ENCODE measurements at regions not wholly inside any gene's neighbourhood (a gene's known extent, or its start where the extent isn't known, plus 50 kb on each side); places are given as distances from the start of the nearest gene placed in this dataset.
"Not testable (repeated sequence)": the region's sequence is repeated elsewhere in the genome, so short reads cannot be mapped to it uniquely, and the experiment has no call there.

DNA sequence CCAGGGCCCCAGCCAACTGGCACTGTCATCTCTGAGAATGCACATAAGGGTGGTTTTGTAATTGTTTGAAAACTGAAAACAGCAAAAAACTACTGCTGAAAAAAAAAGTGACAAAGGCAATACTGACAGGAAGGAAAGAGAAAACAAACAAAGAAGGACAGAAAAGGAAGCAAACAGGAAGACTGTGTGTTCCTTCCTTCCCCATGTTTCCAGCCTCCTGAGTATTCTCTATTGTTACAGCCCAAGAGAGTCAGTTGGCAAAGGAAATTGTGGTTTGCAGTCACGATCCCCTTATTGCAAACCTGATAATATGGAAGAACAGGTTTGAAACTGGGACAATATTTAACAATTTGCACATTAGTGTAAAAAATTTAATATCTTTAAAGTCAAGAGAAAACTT, 1177.6 kb downstream of the PLA2G4A start:
- no peak for DNase-seq (ENCODE audit: low read depth)
- no peak overlapping the region for H3K4me3 ChIP-seq (ENCODE audit: low read depth, low read length)

DNA sequence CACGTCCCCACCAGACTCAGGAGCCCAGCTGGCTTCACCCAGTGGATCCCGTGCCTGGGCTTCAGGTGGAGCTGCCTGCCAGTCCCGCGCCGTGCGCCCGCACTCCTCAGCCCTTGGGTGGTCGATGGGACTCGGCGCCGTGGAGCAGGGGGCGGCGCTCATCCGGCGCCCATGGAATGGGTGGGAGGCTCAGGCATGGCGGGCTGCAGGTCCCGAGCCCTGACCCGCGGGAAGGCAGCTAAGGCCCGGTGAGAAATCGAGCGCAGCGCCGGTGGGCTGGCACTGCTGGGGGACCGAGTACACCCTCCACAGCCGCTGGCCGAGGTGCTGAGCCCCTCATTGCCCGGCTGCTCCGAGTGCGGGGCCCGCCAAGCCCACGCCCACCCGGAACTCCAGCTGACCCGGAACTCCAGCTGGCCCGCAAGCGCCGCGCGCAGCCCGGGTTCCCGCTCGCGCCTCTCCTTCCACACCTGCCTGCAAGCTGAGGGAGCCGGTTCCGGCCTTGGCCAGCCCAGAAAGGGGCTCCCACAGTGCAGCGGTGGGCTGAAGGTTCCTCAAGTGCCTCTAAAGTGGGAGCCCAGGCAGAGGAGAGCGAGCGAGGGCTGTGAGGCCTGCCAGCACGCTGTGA, 1184.6 kb downstream of the PLA2G4A start:
- DNase-seq (ENCODE audit: low read depth); H3K4me3 ChIP-seq (ENCODE audit: low read depth, low read length): not testable (repeated sequence)

DNA sequence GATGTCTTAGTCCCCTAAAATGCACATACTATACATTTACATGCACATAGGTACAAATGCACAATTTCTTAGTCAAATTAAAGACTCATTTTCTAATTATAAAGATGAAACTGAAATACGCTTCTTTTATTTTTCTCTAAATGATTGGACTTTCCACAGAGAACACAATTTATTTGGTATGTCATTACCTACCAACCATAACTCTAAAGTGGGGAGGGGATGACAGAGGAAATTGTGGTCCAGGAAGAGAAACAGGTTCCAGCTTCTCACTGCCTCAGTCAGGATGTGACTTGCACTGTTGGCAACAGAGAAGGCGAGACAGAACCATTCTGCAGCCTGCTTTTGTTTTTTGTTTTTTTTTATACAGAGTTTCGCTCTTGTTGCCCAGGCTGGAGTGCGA, 1189.2 kb downstream of the PLA2G4A start:
- no peak overlapping the region for H3K4me3 ChIP-seq (ENCODE audit: low read depth, low read length)
- DNase-seq (ENCODE audit: low read depth) = no peak

DNA sequence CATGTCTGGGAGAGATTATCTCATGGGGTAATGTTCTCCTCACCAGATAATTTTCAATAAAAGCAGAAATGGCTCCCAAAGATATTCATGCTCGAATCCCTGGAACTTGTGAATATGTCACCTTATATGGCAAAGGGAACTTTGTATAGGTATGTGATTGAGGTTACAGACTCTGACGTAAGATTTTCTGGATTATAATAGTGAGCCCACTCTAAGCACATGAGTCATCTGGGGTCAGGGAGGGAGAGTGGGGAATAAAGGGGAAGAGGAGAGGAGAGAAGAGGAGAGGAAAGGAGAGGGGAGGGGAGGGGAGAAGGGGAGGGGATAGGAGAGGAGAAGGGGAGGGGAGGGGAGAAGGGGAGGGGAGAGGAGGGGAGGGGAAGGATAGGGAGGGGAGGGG, 1193.9 kb downstream of the PLA2G4A start:
- no peak overlapping the region for H3K4me3 ChIP-seq (ENCODE audit: low read depth, low read length)
- no peak for DNase-seq (ENCODE audit: low read depth)

DNA sequence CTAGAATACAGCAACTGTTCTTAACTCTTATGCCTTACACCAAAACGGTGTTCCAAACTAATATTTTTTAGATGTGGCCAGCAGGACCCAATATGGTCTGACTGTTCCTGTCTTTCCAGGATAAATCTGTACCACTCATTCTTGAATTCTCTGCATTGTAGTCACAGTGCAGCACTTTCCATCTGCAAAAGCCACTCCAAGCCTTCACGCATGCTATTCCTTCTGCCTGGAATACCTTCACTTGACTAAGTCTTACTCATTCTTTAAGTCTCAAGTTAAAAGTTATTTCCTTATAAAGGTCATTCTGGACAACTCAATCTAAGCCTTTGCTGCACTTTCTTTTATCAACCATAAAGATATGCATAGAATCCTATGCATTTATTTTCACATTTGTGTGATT, 1194.5 kb downstream of the PLA2G4A start:
- H3K4me3 ChIP-seq (ENCODE audit: low read depth, low read length) = no peak overlapping the region
- DNase-seq (ENCODE audit: low read depth) = no peak

DNA sequence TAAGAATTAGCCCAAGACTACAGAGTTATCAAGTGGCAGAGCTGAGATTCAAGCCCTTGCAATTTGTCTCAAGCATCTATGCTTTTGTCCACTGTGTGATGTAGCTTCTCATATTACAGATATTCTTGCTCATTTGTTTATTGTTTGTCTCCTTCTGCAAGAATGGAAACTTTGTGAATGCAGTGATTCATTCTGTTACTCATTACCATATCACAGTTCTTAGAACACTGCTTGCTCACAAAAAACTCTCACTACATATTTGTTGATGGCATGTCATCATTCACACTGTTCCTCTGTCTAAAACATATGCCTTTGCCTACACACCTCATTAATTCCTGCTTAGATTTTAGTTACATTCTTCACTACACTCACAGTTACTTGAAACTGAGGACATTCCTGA, 1198.9 kb downstream of the PLA2G4A start:
- H3K4me3 ChIP-seq (ENCODE audit: low read depth, low read length) = no peak overlapping the region
- DNase-seq (ENCODE audit: low read depth) = peak; percentile 65

DNA sequence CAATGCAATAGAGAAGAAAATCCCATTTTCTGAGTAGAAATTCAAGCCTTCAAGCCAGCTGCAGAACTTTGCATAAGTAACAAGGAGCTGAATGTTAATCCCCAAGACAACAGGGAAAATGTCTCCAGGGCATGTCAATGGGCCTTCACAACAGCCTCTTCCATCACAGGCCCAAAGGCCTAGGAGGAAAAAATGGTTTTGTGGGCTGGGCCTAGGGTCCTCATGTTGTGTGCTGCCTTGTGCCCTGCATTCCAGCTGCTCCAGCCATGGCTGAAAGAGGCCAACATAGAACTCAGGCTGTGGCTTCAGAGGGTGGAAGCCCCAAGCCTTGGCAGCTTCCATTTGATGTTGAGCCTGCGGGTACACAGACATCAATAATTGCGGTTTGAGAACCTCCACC, 1208.8 kb downstream of the PLA2G4A start:
- not testable (repeated sequence) for DNase-seq (ENCODE audit: low read depth)

DNA sequence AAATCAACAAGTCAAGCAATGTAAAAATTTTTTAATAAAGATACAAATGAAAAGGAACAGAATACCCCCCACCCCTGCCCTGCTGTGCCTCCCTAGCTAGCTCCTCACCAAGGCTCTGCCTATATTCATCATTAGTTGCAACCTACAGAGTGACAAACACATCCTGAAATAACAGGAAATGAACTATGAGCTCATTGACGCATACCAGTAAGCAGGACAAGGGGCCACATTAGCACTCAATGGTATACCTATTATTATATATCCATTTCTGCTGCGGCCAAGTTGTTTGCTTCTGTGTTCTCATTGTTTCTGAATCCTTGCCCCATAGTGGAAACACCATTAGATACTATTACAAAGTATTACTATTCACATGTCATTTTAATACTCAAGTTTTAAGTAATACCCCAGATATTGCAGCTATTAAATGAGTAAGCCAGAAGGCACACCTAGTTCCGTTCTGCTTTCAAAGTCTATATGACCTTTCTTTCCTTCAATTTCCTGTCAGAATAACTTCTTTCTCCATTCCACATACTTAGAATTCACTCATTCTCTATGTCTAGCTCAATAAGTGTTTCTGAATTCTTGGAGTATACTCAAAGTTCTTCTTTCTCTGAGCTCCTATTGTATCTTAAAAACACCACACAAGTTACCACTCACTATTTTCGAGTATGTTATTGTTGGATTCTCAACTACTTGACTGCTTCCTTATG, 1214.9 kb downstream of the PLA2G4A start:
- no peak for DNase-seq (ENCODE audit: low read depth)
- no peak overlapping the region for H3K4me3 ChIP-seq (ENCODE audit: low read depth, low read length)

More for the DNA sequence above, 1208.8 kb downstream of the PLA2G4A start:
- not testable (repeated sequence) for H3K4me3 ChIP-seq (ENCODE audit: low read depth, low read length)

DNA sequence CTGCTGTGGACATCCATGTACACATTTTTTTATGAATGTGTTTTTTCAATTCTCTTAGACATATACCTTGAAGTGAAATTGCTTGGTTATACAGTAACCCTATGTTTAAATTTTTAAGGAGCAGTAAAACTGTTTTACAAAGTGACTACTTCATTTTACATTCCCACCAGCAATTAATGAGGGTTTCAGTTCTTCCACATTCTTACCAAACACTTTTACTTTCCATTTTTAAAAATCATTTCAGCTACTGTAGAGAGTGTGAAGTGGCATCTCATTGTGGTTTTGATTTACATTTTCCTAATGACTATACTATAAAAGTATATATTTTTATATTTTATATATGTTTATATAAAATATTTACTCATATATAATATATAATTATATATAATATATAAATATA, 1221.5 kb downstream of the PLA2G4A start:
- no peak for DNase-seq (ENCODE audit: low read depth)
- no peak overlapping the region for H3K4me3 ChIP-seq (ENCODE audit: low read depth, low read length)

DNA sequence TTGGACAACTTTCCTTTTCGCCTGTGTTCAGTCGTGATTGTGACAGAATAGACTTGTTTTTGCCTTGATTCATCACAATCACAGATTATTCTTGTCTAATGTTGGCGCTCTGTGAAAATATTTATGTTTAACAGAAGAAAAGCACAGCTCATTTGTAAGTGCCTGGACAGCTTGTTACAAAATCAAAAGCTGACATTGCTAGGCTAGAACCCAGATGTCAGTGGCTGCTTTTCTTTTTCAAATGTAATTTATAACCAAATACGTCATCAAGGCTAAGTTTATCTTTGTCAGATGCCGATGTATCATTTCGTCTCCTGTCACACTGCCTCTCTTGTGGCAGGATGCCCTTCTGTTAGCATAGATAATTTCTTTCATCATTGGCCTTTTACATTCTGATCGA, 1227.3 kb downstream of the PLA2G4A start:
- DNase-seq (ENCODE audit: low read depth) = no peak
- H3K4me3 ChIP-seq (ENCODE audit: low read depth, low read length) = no peak overlapping the region

DNA sequence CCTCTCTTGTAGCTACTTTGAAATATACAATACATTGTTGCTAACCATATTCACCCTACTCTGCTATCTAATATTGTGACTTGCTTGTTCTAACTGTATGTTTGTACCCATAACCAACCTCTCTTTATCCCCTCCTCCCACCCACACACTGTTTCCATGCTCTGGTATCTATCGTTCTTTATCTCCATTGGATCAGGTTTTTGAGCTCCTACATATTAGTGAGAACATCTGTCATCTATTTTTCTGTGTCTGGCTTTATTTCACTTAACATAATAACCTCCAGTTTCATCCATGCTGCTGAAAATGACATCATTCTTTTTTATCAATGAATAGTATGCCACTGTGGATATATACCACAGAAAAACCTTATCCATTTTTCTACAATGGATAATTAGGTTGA, 1230.1 kb downstream of the PLA2G4A start:
- no peak overlapping the region for H3K4me3 ChIP-seq (ENCODE audit: low read depth, low read length)
- no peak for DNase-seq (ENCODE audit: low read depth)

DNA sequence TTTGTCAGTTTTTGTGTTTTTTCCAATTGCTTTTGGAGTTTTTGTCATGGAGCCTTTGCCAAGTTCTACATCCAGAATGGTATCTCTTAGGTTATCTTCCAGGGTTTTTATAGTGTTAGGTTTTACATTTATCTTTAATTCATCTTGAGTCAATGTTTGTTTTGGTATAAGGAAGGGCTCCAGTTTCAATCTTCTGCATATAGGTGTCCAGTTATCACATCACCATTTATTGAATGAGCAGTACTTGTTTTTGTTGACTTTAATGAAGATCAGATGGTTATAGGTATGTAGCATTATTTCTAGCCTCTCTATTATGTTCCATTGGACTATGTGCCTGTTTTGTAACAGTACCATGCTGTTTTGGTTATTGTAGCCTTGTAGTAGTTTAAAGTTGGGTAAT, 1233.1 kb downstream of the PLA2G4A start:
- no peak for DNase-seq (ENCODE audit: low read depth)
- H3K4me3 ChIP-seq (ENCODE audit: low read depth, low read length) = no peak overlapping the region

DNA sequence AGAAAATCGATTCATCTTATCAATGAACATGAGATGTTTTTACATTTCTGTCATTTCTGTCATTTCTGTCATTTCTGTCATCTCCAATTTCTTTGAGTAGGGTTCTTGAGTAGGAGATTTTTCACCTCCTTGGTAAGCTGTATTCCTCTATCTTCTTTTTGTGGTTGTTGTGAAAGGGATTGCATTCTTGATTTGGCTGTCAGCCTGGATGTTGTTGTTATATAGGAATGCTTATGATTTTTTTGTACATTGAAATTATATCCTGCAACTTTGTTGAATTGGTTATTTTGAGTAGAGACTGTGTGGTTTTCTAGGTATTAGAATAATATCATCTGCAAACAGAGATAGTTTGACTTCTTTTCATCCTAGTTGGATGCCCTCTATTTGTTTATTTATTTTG, 1233.7 kb downstream of the PLA2G4A start:
- DNase-seq (ENCODE audit: low read depth) = no peak
- H3K4me3 ChIP-seq (ENCODE audit: low read depth, low read length) = no peak overlapping the region

DNA sequence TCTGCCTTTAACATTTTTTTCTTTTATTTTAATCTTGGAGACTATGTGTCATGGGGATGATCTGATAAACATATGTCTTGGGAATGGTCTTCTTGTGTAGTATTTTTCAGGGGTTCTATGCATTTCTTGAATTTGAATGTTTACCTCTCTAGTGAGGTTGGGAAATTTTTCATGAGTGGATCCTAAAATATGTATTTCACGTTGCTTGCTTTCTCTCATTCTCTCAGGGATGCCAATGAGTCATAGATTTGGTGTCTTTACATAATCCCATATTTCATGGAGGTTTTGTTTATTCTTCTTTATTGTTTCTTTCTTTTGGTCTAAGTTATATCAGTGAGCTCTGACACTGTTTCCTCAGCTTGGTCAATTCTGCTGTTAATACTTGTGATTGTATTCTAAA, 1237.2 kb downstream of the PLA2G4A start:
- no peak for DNase-seq (ENCODE audit: low read depth)

DNA sequence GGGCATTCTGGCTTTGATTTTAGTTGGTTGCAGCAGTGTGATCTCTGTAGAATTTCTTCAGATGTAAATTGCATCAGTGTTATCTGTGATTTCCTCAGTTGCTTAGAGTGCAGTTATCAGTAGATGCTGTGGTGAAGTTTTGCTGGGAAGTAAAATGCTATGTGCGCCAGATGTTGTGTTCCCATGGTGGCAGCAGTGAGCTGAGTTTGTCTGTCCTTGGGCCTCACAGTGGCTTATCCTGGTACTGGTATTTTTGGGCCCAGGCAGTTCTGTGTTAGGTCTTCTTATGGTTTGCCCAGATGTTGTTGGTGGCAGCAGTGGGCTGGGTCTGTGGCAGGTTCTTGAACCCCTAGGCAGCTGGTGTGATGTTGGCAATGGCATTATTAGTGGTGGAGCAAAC, 1242.1 kb downstream of the PLA2G4A start:
- no peak overlapping the region for H3K4me3 ChIP-seq (ENCODE audit: low read depth, low read length)
- no peak for DNase-seq (ENCODE audit: low read depth)

More for the DNA sequence above, 1237.2 kb downstream of the PLA2G4A start:
- H3K4me3 ChIP-seq (ENCODE audit: low read depth, low read length) = no peak overlapping the region

DNA sequence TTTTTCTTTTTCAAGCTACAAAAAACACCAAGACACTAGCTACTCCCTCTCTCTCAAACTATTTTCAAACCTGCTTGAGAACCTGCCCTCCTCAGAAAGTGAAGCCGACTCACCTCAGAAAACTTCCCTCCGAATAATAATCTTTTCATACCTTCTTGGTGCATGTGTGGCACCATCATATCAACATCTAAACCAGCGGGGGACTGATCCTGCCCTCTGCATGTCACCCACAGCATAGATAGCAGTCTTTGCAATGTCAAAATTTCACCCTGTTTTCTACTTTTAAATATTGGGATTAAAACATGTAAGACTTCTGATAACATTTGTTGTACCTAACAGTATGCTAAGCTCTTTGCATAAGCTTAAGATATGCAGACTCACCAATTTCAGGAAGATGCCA, 1260.3 kb downstream of the PLA2G4A start:
- no peak for DNase-seq (ENCODE audit: low read depth)
- H3K4me3 ChIP-seq (ENCODE audit: low read depth, low read length) = no peak overlapping the region

DNA sequence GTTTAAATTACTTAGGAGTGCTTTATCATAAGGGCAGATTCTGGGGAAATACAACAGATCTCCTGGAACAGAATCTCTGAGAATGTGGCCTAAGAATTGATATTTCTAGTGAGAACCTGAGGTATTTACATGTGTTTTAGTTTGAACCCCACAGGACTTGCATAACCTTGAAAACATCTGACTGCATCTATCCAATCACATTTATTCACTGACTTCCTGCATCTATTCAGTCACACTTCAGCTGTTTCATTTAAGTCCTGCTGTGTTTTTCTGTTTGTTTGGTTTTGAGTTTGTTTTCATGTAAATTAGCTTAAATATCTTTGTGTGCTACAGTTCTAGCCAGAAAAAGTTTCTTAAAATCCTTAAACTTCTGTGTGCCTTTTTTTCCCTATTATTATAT, 1260.7 kb downstream of the PLA2G4A start:
- H3K4me3 ChIP-seq (ENCODE audit: low read depth, low read length) = no peak overlapping the region
- DNase-seq (ENCODE audit: low read depth) = no peak

DNA sequence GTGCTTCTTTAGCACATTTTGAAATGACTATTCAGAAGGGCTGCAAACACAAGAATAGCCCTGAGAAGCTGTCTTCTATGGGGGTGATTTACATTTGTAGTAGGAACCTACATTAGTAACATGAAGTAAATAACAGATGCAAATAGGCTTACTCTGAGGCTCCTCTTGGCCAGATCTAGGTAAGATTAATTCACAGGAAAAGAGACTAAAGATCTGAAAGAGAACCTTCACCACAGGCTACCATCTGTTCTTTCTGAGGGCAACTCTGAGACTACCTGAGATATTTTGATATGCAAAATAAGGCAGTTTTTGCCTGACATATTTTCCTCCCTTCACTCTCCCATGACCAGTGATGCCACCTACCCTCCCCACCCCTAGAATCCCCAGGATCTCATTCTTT, 1267.8 kb downstream of the PLA2G4A start:
- no peak for DNase-seq (ENCODE audit: low read depth)
- H3K4me3 ChIP-seq (ENCODE audit: low read depth, low read length) = no peak overlapping the region

DNA sequence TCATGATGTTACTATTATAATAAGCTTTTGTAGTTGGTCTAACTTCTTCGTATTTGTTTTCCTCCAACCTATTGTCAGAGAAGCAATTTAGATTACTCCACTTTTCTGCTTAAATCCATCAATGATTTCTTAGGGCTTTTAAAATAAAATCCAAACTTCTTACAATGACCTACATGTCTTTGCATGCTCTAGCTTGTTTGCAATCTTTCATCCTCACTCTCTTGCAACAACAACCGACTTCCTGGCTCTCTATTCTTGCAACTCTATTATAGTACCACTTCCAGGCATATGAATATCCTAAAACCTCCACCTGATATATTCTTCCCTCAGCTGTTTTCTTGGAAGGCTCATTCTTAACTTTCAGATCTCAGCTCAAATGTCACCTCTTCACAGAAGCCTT, 1288.7 kb downstream of the PLA2G4A start:
- DNase-seq (ENCODE audit: low read depth) = no peak
- H3K4me3 ChIP-seq (ENCODE audit: low read depth, low read length) = no peak overlapping the region

DNA sequence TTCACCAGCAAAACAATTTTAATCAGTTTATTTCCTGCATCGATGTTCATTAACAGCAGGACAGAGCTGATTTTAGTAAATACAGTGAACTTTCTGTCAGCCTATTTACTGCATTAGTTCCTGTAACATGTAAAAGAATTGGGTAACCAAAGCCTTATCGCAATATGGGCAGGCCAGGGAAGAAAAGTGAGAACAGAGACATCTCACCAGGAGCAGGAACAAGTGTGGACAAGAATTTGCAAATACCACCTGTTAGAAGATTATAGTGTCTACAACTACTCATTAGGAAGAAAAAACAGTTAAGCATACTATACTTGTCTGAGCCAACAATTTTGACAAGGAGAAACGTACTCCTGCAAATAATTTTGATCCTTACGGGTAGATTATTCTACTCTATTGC, 1293.9 kb downstream of the PLA2G4A start:
- no peak for DNase-seq (ENCODE audit: low read depth)
- no peak overlapping the region for H3K4me3 ChIP-seq (ENCODE audit: low read depth, low read length)

DNA sequence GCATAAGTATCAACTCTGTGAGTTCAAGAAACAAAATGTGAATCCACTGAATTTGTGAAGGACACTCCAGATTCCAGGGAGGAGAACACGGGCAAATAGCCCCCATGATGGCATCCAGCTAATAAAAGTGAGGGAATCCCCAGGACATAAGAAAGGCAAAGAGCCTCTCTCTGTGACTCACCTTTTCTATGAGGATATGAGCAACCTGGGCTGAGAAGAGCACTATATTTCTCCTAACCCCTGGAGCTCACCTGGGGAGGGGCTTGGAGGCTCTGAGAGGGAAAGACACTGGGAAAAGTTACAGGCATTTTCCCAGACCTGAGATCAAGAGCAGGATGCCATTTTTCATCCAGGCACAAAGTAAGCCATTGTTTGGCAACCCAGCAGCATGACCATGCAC, 1298.8 kb downstream of the PLA2G4A start:
- DNase-seq (ENCODE audit: low read depth) = no peak
- H3K4me3 ChIP-seq (ENCODE audit: low read depth, low read length) = no peak overlapping the region

Data from skeletal muscle cell (primary cell).